Spleen (tissue), 7 donors: ENCODE measurements at regions not wholly inside any gene's neighbourhood (a gene's known extent, or its start where the extent isn't known, plus 50 kb on each side); places are given as distances from the start of the nearest gene placed in this dataset.

Source experiments
- CTCF ChIP-seq, 11 experiments: fragments of 200-600 bp in 7 of 11; fragments of 450-650 bp in 4 of 11; sonication (generic) in 4 of 11; IDR thresholded peaks in 8 of 11; conservative IDR thresholded peaks in 3 of 11; 1 replicate in 7 of 11; 2 replicates in 4 of 11; pipeline versions ENCODE4 v1.4.0 to v1.8.0; 2016 to 2021; ENCODE audit warnings: antibody characterized with exemption in 11 of 11, inconsistent platforms in 4 of 11, mild to moderate bottlenecking in 1 of 11
- POLR2AphosphoS5 ChIP-seq, 3 donors: sonication (generic); formaldehyde crosslinking; IDR thresholded peaks; one replicate each; pipeline ENCODE4 v1.5.1; 2017; ENCODE audit warnings: antibody characterized with exemption in 3 of 3
- donor health status: DM: no; HTN: no; CAD: no; lungs with moderate emphysema.
- donor health status: DM: no; HTN: no; CAD: no.
- donor health status: DM: no; HTN: no; CAD: no.

- TF ChIP-seq CTCF (IDR thresholded peaks at IDR 0.05 in 8 of 11, conservative IDR thresholded peaks at IDR 0.05 in 3 of 11) = no peak
- no peak for TF ChIP-seq POLR2AphosphoS5 (IDR thresholded peaks at IDR 0.05)
These were observed 554.5 kb downstream of the NSUN3 start for GRCh38 chr3:94617312-94617711.
